ENCODE measurements at regions not wholly inside any gene's neighbourhood (a gene's known extent, or its start where the extent isn't known, plus 50 kb on each side); places are given as distances from the start of the nearest gene placed in this dataset.

DNA sequence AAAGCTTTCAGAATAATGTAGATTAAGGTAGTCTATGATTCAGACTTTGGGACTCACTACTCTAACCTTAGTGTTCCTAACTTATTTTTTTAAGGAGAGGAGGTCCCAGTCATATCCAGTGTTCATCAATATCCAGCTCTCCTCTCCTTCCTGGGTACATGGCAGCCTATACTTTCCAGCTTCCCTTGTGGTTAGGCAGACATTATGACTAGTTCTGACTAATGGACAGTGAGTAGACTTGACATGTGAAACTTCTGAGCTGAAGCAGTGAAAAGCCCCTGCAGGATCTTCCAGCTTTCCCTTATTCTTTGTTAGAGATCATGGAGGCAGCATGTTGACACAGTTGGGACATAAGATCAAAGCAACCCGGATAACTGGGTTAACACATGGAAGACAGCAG is 144.2 kb downstream of the PTPRU start:
- DNase-seq = peak; percentile 55

DNA sequence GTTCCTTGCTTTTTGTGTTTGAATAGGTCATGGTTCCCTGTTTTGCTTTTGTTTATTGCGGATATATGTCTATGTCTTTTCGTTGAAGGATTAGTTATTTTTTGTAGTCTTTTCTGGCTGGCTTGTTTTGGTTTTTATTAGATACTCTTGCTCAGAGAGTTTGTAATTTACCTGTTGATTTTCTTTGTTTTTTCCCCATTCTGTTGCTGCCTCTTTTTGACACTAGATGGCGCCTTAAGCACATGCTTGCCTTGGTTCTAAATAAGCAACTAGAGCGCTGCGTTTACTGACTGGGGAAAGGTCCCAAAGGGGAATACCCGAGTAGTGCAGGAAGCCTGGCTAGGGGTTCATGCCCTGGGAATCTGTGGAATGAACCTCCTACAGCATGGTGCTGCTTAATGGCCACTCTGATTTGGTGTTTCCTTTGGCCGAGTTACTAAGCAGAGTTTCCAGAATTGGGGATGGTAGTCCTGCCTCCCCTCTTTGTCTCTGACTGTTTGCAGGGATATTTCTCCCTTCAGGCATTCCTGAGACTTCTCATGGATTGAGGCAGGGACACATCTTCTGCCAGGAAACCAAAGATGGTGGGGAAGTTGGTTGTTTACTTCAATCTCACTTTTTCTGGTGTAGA is 143.2 kb downstream of the PTPRU start:
- peak; percentile 54 for DNase-seq
